NT2/D1 (cell line): ENCODE measurements at regions not wholly inside any gene's neighbourhood (a gene's known extent, or its start where the extent isn't known, plus 50 kb on each side); places are given as distances from the start of the nearest gene placed in this dataset.

Experiments
- SUZ12 ChIP-seq: IDR thresholded peaks from 2 replicates; pipeline ENCODE4 v1.6.1; 2011; ENCODE audit not compliant: insufficient read length, insufficient read depth; ENCODE audit errors: extremely low read depth
- YY1 ChIP-seq: IDR thresholded peaks from 2 replicates; pipeline ENCODE4 v1.6.1; 2011; ENCODE audit not compliant: insufficient read length, insufficient read depth
- ZNF274 ChIP-seq: IDR thresholded peaks from 2 replicates; pipeline ENCODE4 v1.6.1; 2011; ENCODE audit warnings: mild to moderate bottlenecking, low read depth, low read length

GRCh38 chr14:85459361-85460000, 70.5 kb upstream of the FLRT2 start:
- TF ChIP-seq ZNF274, result no peak
- TF ChIP-seq YY1, result no peak
- TF ChIP-seq SUZ12, result no peak
